Neural cell (in vitro differentiated cells): ENCODE measurements at regions not wholly inside any gene's neighbourhood (a gene's known extent, or its start where the extent isn't known, plus 50 kb on each side); places are given as distances from the start of the nearest gene placed in this dataset.

Experiments
- H2AFZ ChIP-seq: fragments of 200-600, 300-800 bp; sonication (generic), shearing (Covaris generic); 2 replicates; pipeline ENCODE4 v1.6.0; 2014; ENCODE audit warnings: low read depth, mild to moderate bottlenecking, antibody characterized with exemption, low read length, moderate library complexity
- H3F3A ChIP-seq: fragments of 200-600 bp; shearing (Covaris generic); 2 replicates; pipeline ENCODE4 v1.6.1; 2016; ENCODE audit warnings: mild to moderate bottlenecking, moderate library complexity, mixed read lengths, antibody characterized with exemption, low read length; ENCODE audit not compliant: insufficient read depth, poor library complexity, severe bottlenecking
- H3K27ac ChIP-seq: fragments of 200-600, 300-800 bp; sonication (generic), shearing (Covaris generic); 2 replicates; pipeline ENCODE4 v1.5.1; 2014; ENCODE audit warnings: mild to moderate bottlenecking, low read length, moderate library complexity
- H3K27me3 ChIP-seq: fragments of 300-800, 200-600 bp; sonication (generic), shearing (Covaris generic); 2 replicates; pipeline ENCODE4 v1.6.0; 2014; ENCODE audit warnings: mild to moderate bottlenecking, low read depth, low read length, moderate library complexity; ENCODE audit not compliant: insufficient read depth
- H3K36me3 ChIP-seq: fragments of 300-800, 200-600 bp; sonication (generic), shearing (Covaris generic); 2 replicates; pipeline ENCODE4 v1.5.1; 2014; ENCODE audit warnings: mild to moderate bottlenecking, antibody characterized with exemption, low read length, moderate library complexity; ENCODE audit not compliant: insufficient read depth
- H3K4me2 ChIP-seq: fragments of 300-800, 200-600 bp; sonication (generic), shearing (Covaris generic); 2 replicates; pipeline ENCODE4 v1.6.0; 2014; ENCODE audit warnings: mild to moderate bottlenecking, low read length
- H3K4me3 ChIP-seq: fragments of 300-800, 200-600 bp; sonication (generic), shearing (Covaris generic); 2 replicates; pipeline ENCODE4 v1.5.1; 2014; ENCODE audit warnings: mild to moderate bottlenecking, low read length, moderate library complexity
- H3K79me2 ChIP-seq: fragments of 200-600 bp; shearing (Covaris generic); replicated peaks from 2 replicates; pipeline ENCODE4 v1.6.0; 2014; ENCODE audit warnings: mild to moderate bottlenecking, low read length, moderate library complexity; ENCODE audit not compliant: insufficient read depth
- H3K9ac ChIP-seq: fragments of 300-800, 200-600 bp; sonication (generic), shearing (Covaris generic); 2 replicates; pipeline ENCODE4 v1.6.1; 2016; ENCODE audit warnings: mild to moderate bottlenecking, low read length, mixed read lengths
- H3K9me2 ChIP-seq: fragments of 200-600 bp; shearing (Covaris generic); 2 replicates; pipeline ENCODE4 v1.6.1; 2016; ENCODE audit warnings: mild to moderate bottlenecking, low read length, mixed read lengths; ENCODE audit not compliant: insufficient read depth
- H3K9me3 ChIP-seq: fragments of 200-600, 300-800 bp; sonication (generic), shearing (Covaris generic); 2 replicates; pipeline ENCODE4 v1.6.1; 2016; ENCODE audit warnings: mild to moderate bottlenecking, mixed run types, low read length, moderate library complexity, mixed read lengths
- H4K20me1 ChIP-seq: fragments of 200-600 bp; shearing (Covaris generic); 2 replicates; pipeline ENCODE4 v1.6.1; 2016; ENCODE audit warnings: mild to moderate bottlenecking, mixed run types; ENCODE audit not compliant: insufficient read depth
- CTCF ChIP-seq: fragments of 450-650 bp; IDR thresholded peaks from 2 replicates; pipeline ENCODE4 v1.5.1; 2014; ENCODE audit warnings: antibody characterized with exemption, mild to moderate bottlenecking, moderate library complexity; ENCODE audit not compliant: poor library complexity, severe bottlenecking
- EP300 ChIP-seq: fragments of 450-650 bp; conservative IDR thresholded peaks from 2 replicates; pipeline ENCODE4 v1.6.1; 2014; ENCODE audit warnings: antibody characterized with exemption, mild to moderate bottlenecking, moderate library complexity; ENCODE audit not compliant: poor library complexity, severe bottlenecking
- EZH2 ChIP-seq: fragments of 200-600, 300-800 bp; shearing (Covaris generic), sonication (generic); IDR thresholded peaks from 2 replicates; pipeline ENCODE4 v1.6.1; 2014; ENCODE audit warnings: antibody characterized with exemption, low read length, borderline replicate concordance, mild to moderate bottlenecking; ENCODE audit not compliant: insufficient read depth, poor library complexity, severe bottlenecking
- MXI1 ChIP-seq: fragments of 450-650 bp; conservative IDR thresholded peaks from 2 replicates; pipeline ENCODE4 v1.6.1; 2014; ENCODE audit warnings: antibody characterized with exemption, mild to moderate bottlenecking; ENCODE audit not compliant: poor library complexity, severe bottlenecking
- POLR2AphosphoS5 ChIP-seq: IDR thresholded peaks from 2 replicates; pipeline ENCODE4 v1.6.1; 2012
- RAD21 ChIP-seq: fragments of 450-650 bp; conservative IDR thresholded peaks from 2 replicates; pipeline ENCODE4 v1.6.1; 2014; ENCODE audit warnings: antibody characterized with exemption, mild to moderate bottlenecking, moderate library complexity
- REST ChIP-seq: IDR thresholded peaks from 2 replicates; pipeline ENCODE4 v1.6.1; 2012; ENCODE audit warnings: borderline replicate concordance
- SMC3 ChIP-seq: fragments of 450-650 bp; conservative IDR thresholded peaks from 2 replicates; pipeline ENCODE4 v1.6.1; 2014; ENCODE audit warnings: antibody characterized with exemption, mild to moderate bottlenecking, moderate library complexity; ENCODE audit not compliant: poor library complexity
- TAF1 ChIP-seq: IDR thresholded peaks from 2 replicates; pipeline ENCODE4 v1.6.1; 2012; ENCODE audit warnings: low read depth

GRCh38 chr2:176553685-176554100 is 284.5 kb downstream of the MTX2 start:
- no peak overlapping the region for H2AFZ ChIP-seq
- H3K9me2 ChIP-seq = no peaks in the 10 kb centered on the region
- H3K27ac ChIP-seq = no peak overlapping the region
- no peaks in the 10 kb centered on the region for H3F3A ChIP-seq
- no peak overlapping the region for H3K9ac ChIP-seq
- no peak overlapping the region for H3K4me3 ChIP-seq
- no peak for TF ChIP-seq RAD21
- TF ChIP-seq TAF1 = no peak
- no peak for TF ChIP-seq MXI1
- TF ChIP-seq EP300 = no peak
- no peak for TF ChIP-seq SMC3
- no peak for TF ChIP-seq REST
- no peak for TF ChIP-seq EZH2
- no peak for TF ChIP-seq CTCF
- H4K20me1 ChIP-seq = no peaks in the 10 kb centered on the region
- no peak overlapping the region for H3K4me2 ChIP-seq
- no peaks in the 10 kb centered on the region for H3K36me3 ChIP-seq
- H3K9me3 ChIP-seq = no peaks in the 10 kb centered on the region
- peaks cover 10% of the 10 kb centered on the region for H3K27me3 ChIP-seq
- no peaks in the 10 kb centered on the region for H3K79me2 ChIP-seq

GRCh38 chr2:176554101-176555048 is 285.1 kb downstream of the MTX2 start:
- Histone ChIP-seq H3K9ac (no peak overlapping the region), H4K20me1 (no peaks in the 10 kb centered on the region), H3K79me2 (no peaks in the 10 kb centered on the region), H3K9me2 (no peaks in the 10 kb centered on the region), H3K9me3 (no peaks in the 10 kb centered on the region), H2AFZ (no peak overlapping the region), H3K27me3 (peaks cover 10% of the 10 kb centered on the region), H3K36me3 (no peaks in the 10 kb centered on the region), H3K4me3 (no peak overlapping the region), H3K27ac (no peak overlapping the region), H3K4me2 (no peak overlapping the region), H3F3A (no peaks in the 10 kb centered on the region)
- TF ChIP-seq MXI1 (peak; percentile 19), POLR2AphosphoS5 (no peak), RAD21 (peak; percentile 86), SMC3 (peak; percentile 83), REST (no peak), TAF1 (no peak), EP300 (no peak), CTCF (peak; percentile 85), EZH2 (no peak)
